GM23248 (cell line): ENCODE measurements at regions not wholly inside any gene's neighbourhood (a gene's known extent, or its start where the extent isn't known, plus 50 kb on each side); places are given as distances from the start of the nearest gene placed in this dataset.

Experiments used
- DNase-seq: peaks from one replicate; pipeline ENCODE4 v3.0.0-alpha.2; 2015
- H2AFZ ChIP-seq: fragments of 200-600 bp; sonication (generic); 2 replicates; pipeline ENCODE4 v1.6.1; 2016; ENCODE audit warnings: antibody characterized with exemption
- H3F3A ChIP-seq: fragments of 200-600 bp; sonication (generic); 2 replicates; pipeline ENCODE4 v1.6.1; 2016; ENCODE audit warnings: mild to moderate bottlenecking, antibody characterized with exemption, mixed run types; ENCODE audit not compliant: insufficient read depth
- H3K27ac ChIP-seq: fragments of 200-600 bp; sonication (generic); 2 replicates; pipeline ENCODE4 v1.5.1; 2016; ENCODE audit warnings: mild to moderate bottlenecking
- H3K27me3 ChIP-seq: fragments of 200-600 bp; sonication (generic); replicated peaks from 2 replicates; pipeline ENCODE4 v1.6.1; 2016; ENCODE audit warnings: mild to moderate bottlenecking; ENCODE audit not compliant: insufficient read depth
- H3K36me3 ChIP-seq: fragments of 200-600 bp; sonication (generic); 2 replicates; pipeline ENCODE4 v1.6.1; 2016; ENCODE audit warnings: low read depth, mild to moderate bottlenecking
- H3K4me1 ChIP-seq: fragments of 200-600 bp; sonication (generic); 2 replicates; pipeline ENCODE4 v1.6.1; 2016; ENCODE audit warnings: mild to moderate bottlenecking; ENCODE audit not compliant: insufficient read depth
- H3K4me2 ChIP-seq: fragments of 200-600 bp; sonication (generic); one replicate; pipeline ENCODE4 v1.6.1; 2016; ENCODE audit warnings: mild to moderate bottlenecking; ENCODE audit not compliant: unreplicated experiment
- H3K4me3 ChIP-seq: fragments of 200-600 bp; sonication (generic); 2 replicates; pipeline ENCODE4 v1.5.1; 2016; ENCODE audit warnings: mild to moderate bottlenecking
- H3K79me2 ChIP-seq: fragments of 200-600 bp; sonication (generic); 2 replicates; pipeline ENCODE4 v1.6.1; 2016; ENCODE audit warnings: mild to moderate bottlenecking; ENCODE audit not compliant: insufficient read depth
- H3K9ac ChIP-seq: fragments of 200-600 bp; sonication (generic); 2 replicates; pipeline ENCODE4 v1.6.1; 2016; ENCODE audit warnings: mild to moderate bottlenecking
- H3K9me2 ChIP-seq: fragments of 200-600 bp; sonication (generic); 2 replicates; pipeline ENCODE4 v1.6.1; 2016; ENCODE audit warnings: mixed run types, mild to moderate bottlenecking, moderate library complexity; ENCODE audit not compliant: insufficient read depth
- H3K9me3 ChIP-seq: fragments of 200-600 bp; sonication (generic); one replicate; pipeline ENCODE4 v1.6.1; 2017; ENCODE audit warnings: low read depth
- H4K20me1 ChIP-seq: fragments of 200-600 bp; sonication (generic); 2 replicates; pipeline ENCODE4 v1.6.0; 2016; ENCODE audit not compliant: insufficient read depth
- EZH2 ChIP-seq: fragments of 200-600 bp; sonication (generic); IDR thresholded peaks from 2 replicates; pipeline ENCODE4 v1.6.1; 2018; ENCODE audit warnings: antibody characterized with exemption, mild to moderate bottlenecking; ENCODE audit not compliant: insufficient read depth, poor library complexity, severe bottlenecking
- EZH2phosphoT487 ChIP-seq: fragments of 200-600 bp; sonication (generic); IDR thresholded peaks from 2 replicates; pipeline ENCODE4 v1.6.1; 2018; ENCODE audit warnings: antibody characterized with exemption, moderate library complexity, mild to moderate bottlenecking, low read depth; ENCODE audit not compliant: insufficient read depth
- WGBS, 2 experiments: methylation state at CpG; one replicate each; pipeline ENCODE4 v1.1.6; 2015 to 2017; ENCODE audit warnings: low lambda C conversion rate in 2 of 2, low coverage in 1 of 2; ENCODE audit errors: missing lambda C conversion rate in 2 of 2; 5-methylcytosine and 5-hydroxymethylcytosine counted together
- in situ Hi-C: fragments of 300-500 bp; cut with MboI; formaldehyde crosslinking; loops from 2 replicates; pipeline ENCODE4 v1.15.0; 2020

DNA sequence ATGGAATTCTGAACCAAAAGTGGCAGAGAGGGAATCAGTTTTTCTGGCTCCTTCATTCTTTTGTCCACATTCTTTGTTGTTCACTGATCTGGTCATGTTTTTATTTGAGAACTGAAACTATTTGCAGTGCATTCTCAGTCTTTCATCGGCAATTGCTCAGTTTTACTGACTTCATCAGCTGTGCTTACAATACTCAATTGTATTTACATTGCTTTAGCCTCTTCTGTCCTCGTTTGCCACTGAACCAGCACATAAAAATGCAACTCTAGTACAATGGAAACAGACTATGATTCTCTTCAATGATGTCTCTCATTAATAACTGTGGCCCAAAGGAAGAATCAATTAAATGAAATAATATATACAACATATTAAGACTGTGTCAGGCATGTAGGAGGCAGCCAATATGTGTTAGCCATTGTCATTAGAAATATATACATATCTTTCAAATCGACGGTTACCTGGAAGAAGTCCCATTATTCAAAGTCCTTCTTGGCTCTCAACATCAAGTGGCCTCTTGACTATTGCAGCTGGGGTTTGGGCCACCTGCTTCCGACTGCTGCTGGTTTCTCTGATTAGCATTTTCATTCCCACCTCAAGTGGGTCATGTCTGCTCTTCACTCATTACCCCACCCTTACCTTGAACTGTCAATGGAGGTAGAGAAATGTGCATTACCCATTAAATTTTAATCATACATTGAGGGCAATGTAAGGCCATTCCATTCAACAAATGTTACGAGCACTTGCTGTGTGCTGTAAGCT is 600.1 kb downstream of the INSC start:
- Histone ChIP-seq H3K27ac (no peak overlapping the region), H3F3A (no peaks in the 10 kb centered on the region), H3K9me2 (no peaks in the 10 kb centered on the region), H3K27me3 (no peaks in the 10 kb centered on the region), H3K4me2 (no peak overlapping the region), H3K36me3 (no peaks in the 10 kb centered on the region), H3K4me3 (no peak overlapping the region), H3K4me1 (no peaks in the 10 kb centered on the region), H3K79me2 (no peaks in the 10 kb centered on the region), H3K9ac (no peak overlapping the region), H2AFZ (no peak overlapping the region), H3K9me3 (no peaks in the 10 kb centered on the region), H4K20me1 (no peaks in the 10 kb centered on the region)
- no peak for DNase-seq
- in situ Hi-C loops = no loop called here
- WGBS, 2 experiments = 26 to 28% methylated on average over 6 of the region's 6 CpGs
- TF ChIP-seq EZH2phosphoT487 (no peak), EZH2 (no peak)

DNA sequence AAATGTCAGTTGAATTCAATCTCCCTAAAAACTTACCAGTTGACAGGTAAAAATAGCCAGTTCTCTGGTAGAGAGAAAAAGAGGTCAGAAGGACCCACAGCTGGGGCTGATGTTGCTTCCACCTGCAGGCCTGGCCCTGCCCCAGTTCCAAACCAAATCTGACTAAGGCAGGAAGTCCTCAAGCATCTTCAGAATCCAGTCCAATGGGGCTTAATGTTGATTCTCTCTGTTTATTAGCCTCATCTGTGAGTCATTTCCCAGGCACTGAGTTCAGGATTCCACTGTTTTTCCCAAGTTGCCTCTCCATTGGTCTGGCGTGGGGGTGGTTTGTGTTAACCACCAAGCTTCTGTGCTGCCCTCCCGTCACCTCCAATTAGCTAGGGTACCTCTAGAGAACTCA is 601.8 kb downstream of the INSC start:
- in situ Hi-C loops = no loop called here
- H3K4me1 ChIP-seq = no peaks in the 10 kb centered on the region
- no peaks in the 10 kb centered on the region for H3K27me3 ChIP-seq
- no peak overlapping the region for H3K4me3 ChIP-seq
- no peak overlapping the region for H3K27ac ChIP-seq
- no peaks in the 10 kb centered on the region for H3K9me2 ChIP-seq
- H3K4me2 ChIP-seq = no peak overlapping the region
- H3K9ac ChIP-seq = no peak overlapping the region
- H3K79me2 ChIP-seq = no peaks in the 10 kb centered on the region
- no peaks in the 10 kb centered on the region for H3K9me3 ChIP-seq
- no peak overlapping the region for H2AFZ ChIP-seq
- WGBS, 2 experiments = 7 to 17% methylated on average over 2 of the region's 2 CpGs
- no peak for DNase-seq
- no peaks in the 10 kb centered on the region for H3F3A ChIP-seq
- no peaks in the 10 kb centered on the region for H4K20me1 ChIP-seq
- TF ChIP-seq EZH2phosphoT487 (no peak), EZH2 (no peak)
- H3K36me3 ChIP-seq = no peaks in the 10 kb centered on the region

DNA sequence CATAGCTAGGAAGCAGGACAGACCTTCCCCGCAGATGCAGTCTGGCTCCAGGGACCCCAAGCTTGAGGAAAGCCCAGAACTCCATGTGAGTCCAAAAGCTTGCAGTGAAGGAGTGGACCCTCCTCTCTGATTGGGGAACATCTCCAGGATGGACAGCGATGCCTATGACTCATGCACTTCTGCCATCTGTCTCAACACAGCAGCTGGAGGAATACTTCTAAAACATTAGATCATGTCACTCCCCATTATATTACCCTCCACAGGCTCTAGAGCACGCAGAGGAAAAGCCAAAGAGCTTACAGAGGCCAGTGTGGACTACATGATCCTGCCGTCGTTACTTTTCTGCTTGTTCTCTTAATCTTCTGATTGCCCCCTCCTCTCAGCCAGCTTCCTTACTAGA is 605.7 kb downstream of the INSC start:
- H3F3A ChIP-seq = no peaks in the 10 kb centered on the region
- H3K9ac ChIP-seq = no peak overlapping the region
- H3K27me3 ChIP-seq = no peaks in the 10 kb centered on the region
- H3K9me3 ChIP-seq = no peaks in the 10 kb centered on the region
- 38 to 49% methylated on average over 5 of the region's 5 CpGs for WGBS, 2 experiments
- no peak for TF ChIP-seq EZH2
- TF ChIP-seq EZH2phosphoT487 = no peak
- no peaks in the 10 kb centered on the region for H3K36me3 ChIP-seq
- no peaks in the 10 kb centered on the region for H3K9me2 ChIP-seq
- H3K4me1 ChIP-seq = no peaks in the 10 kb centered on the region
- H3K27ac ChIP-seq = no peak overlapping the region
- no peak for DNase-seq
- no peaks in the 10 kb centered on the region for H4K20me1 ChIP-seq
- no peak overlapping the region for H2AFZ ChIP-seq
- H3K4me2 ChIP-seq = no peak overlapping the region
- no peaks in the 10 kb centered on the region for H3K79me2 ChIP-seq
- H3K4me3 ChIP-seq = no peak overlapping the region
- in situ Hi-C loops = no loop called here

DNA sequence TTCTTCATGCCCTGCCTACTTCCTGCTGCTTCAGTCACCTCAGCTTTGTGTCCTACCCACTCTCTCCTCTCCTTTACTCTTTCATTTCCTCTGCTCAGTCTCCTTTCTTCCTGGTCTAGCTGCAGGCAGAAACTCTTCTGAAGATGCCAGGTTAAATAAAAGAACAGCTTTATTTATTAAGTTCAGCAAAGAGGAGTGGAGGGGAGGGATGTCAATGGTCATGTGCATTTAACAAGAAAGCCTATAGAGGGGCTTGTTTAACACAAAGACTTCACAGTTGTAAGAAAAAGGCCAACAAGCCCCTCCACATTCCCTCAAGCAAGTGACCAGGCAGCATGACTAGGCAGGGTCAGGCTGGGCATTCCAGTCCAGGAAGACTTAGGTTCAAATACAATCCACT is 609.2 kb downstream of the INSC start:
- Histone ChIP-seq H3K4me3 (no peak overlapping the region), H3F3A (no peaks in the 10 kb centered on the region)
- TF ChIP-seq EZH2 (no peak), EZH2phosphoT487 (no peak)

More for the DNA sequence above, 609.2 kb downstream of the INSC start:
- H3K9ac ChIP-seq = no peak overlapping the region
- H3K27ac ChIP-seq = no peak overlapping the region
- H3K4me2 ChIP-seq = no peak overlapping the region
- no peaks in the 10 kb centered on the region for H3K9me3 ChIP-seq
- no peaks in the 10 kb centered on the region for H3K4me1 ChIP-seq
- in situ Hi-C loops = no loop called here
- no peak overlapping the region for H2AFZ ChIP-seq
- 0 out of 2 replicates have a peak, but pooled peaks cover under 1% of the 10 kb centered on the region for H3K27me3 ChIP-seq
- no peak for DNase-seq
- H3K36me3 ChIP-seq = no peaks in the 10 kb centered on the region
- H3K79me2 ChIP-seq = no peaks in the 10 kb centered on the region
- no peaks in the 10 kb centered on the region for H4K20me1 ChIP-seq
- no peaks in the 10 kb centered on the region for H3K9me2 ChIP-seq
